Progenitor cell of endocrine pancreas (in vitro differentiated cells): ENCODE measurements at regions not wholly inside any gene's neighbourhood (a gene's known extent, or its start where the extent isn't known, plus 50 kb on each side); places are given as distances from the start of the nearest gene placed in this dataset.
"Not testable (repeated sequence)": the region's sequence is repeated elsewhere in the genome, so short reads cannot be mapped to it uniquely, and the experiment has no call there.

Experiments
- DNase-seq: peaks from one replicate; pipeline ENCODE4 v3.0.0; 2021; ENCODE audit warnings: low spot score; ENCODE audit not compliant: unreplicated experiment
- H3K27ac Mint-ChIP-seq: 2 replicates; pipeline ENCODE4 v1.8.0; 2021; ENCODE audit warnings: mild to moderate bottlenecking, moderate library complexity, mixed read lengths
- H3K27me3 Mint-ChIP-seq: 2 replicates; pipeline ENCODE4 v1.8.0; 2021; ENCODE audit warnings: mixed read lengths
- H3K36me3 Mint-ChIP-seq: 2 replicates; pipeline ENCODE4 v1.8.0; 2022; ENCODE audit warnings: mixed read lengths; ENCODE audit not compliant: insufficient read depth
- H3K4me1 Mint-ChIP-seq: 2 replicates; pipeline ENCODE4 v1.8.0; 2021; ENCODE audit warnings: low read depth, mixed read lengths
- H3K4me3 Mint-ChIP-seq: 2 replicates; pipeline ENCODE4 v1.8.0; 2021; ENCODE audit warnings: low read depth, mild to moderate bottlenecking, moderate library complexity, mixed read lengths
- H3K9me3 Mint-ChIP-seq: 2 replicates; pipeline ENCODE4 v1.8.0; 2021; ENCODE audit warnings: low read depth, mixed read lengths
- CTCF ChIP-seq: fragments of 200-600 bp; sonication (generic); IDR thresholded peaks from one replicate; pipeline ENCODE4 v1.5.0; 2021; ENCODE audit warnings: antibody characterized with exemption, mild to moderate bottlenecking; ENCODE audit not compliant: unreplicated experiment

GRCh38 chr6:139954463-139955071 lies 580.1 kb upstream of the CITED2 start:
- Mint-ChIP-seq H3K9me3 (peaks cover 33% of the 10 kb centered on the region), H3K4me1 (peaks cover 3% of the 10 kb centered on the region), H3K36me3 (peaks cover 1% of the 10 kb centered on the region), H3K4me3 (no peak overlapping the region), H3K27ac (no peak overlapping the region), H3K27me3 (no peaks in the 10 kb centered on the region)
- no peak for TF ChIP-seq CTCF
- DNase-seq: no peak

GRCh38 chr6:139953780-139954179 lies 579.3 kb upstream of the CITED2 start:
- DNase-seq, H3K27me3 Mint-ChIP-seq, H3K27ac Mint-ChIP-seq, H3K4me1 Mint-ChIP-seq, H3K36me3 Mint-ChIP-seq, H3K4me3 Mint-ChIP-seq: not testable (repeated sequence)
- H3K9me3 Mint-ChIP-seq: peaks cover 34% of the 10 kb centered on the region

GRCh38 chr6:139951172-139951571 lies 576.7 kb upstream of the CITED2 start:
- no peak for TF ChIP-seq CTCF
- peaks cover 1% of the 10 kb centered on the region for H3K36me3 Mint-ChIP-seq
- H3K4me1 Mint-ChIP-seq: peaks cover 3% of the 10 kb centered on the region
- DNase-seq: no peak
- H3K4me3 Mint-ChIP-seq: no peak overlapping the region
- peaks cover 34% of the 10 kb centered on the region for H3K9me3 Mint-ChIP-seq
- H3K27ac Mint-ChIP-seq: no peak overlapping the region
- no peaks in the 10 kb centered on the region for H3K27me3 Mint-ChIP-seq

GRCh38 chr6:139944976-139945375 lies 570.5 kb upstream of the CITED2 start:
- Mint-ChIP-seq H3K27ac (no peak overlapping the region), H3K4me1 (peaks cover 3% of the 10 kb centered on the region), H3K4me3 (no peak overlapping the region), H3K27me3 (no peaks in the 10 kb centered on the region), H3K36me3 (no peaks in the 10 kb centered on the region), H3K9me3 (peaks cover 5% of the 10 kb centered on the region)
- no peak for DNase-seq
- no peak for TF ChIP-seq CTCF

GRCh38 chr6:139944131-139944530 lies 569.7 kb upstream of the CITED2 start:
- Mint-ChIP-seq H3K9me3 (no peaks in the 10 kb centered on the region), H3K36me3 (no peaks in the 10 kb centered on the region), H3K4me3 (no peak overlapping the region), H3K4me1 (peaks cover 3% of the 10 kb centered on the region), H3K27ac (no peak overlapping the region), H3K27me3 (no peaks in the 10 kb centered on the region)
- no peak for TF ChIP-seq CTCF
- DNase-seq: no peak

- H3K4me1 Mint-ChIP-seq: peaks cover 3% of the 10 kb centered on the region
- no peaks in the 10 kb centered on the region for H3K36me3 Mint-ChIP-seq
- DNase-seq: no peak
- no peak for TF ChIP-seq CTCF
- no peaks in the 10 kb centered on the region for H3K9me3 Mint-ChIP-seq
- no peak overlapping the region for H3K27ac Mint-ChIP-seq
- no peaks in the 10 kb centered on the region for H3K27me3 Mint-ChIP-seq
- no peak overlapping the region for H3K4me3 Mint-ChIP-seq
Observed at GRCh38 chr6:139943391-139943790, 568.9 kb upstream of the CITED2 start.
